H1 (cell line): ENCODE measurements at regions not wholly inside any gene's neighbourhood (a gene's known extent, or its start where the extent isn't known, plus 50 kb on each side); places are given as distances from the start of the nearest gene placed in this dataset.

Source experiments
- CTCF ChIA-PET: fragments of 300-600 bp; sonication (Branson Sonifier 250); formaldehyde crosslinking; loops from one replicate; lab custom pipeline; 2021; ENCODE audit not compliant: partially characterized antibody; lab: Charles Lee
- POLR2A ChIA-PET: fragments of 300-600 bp; sonication (Branson Sonifier 250); formaldehyde crosslinking; loops from one replicate; lab custom pipeline; 2021; ENCODE audit warnings: inconsistent platforms; ENCODE audit not compliant: partially characterized antibody; lab: Charles Lee
- DNase-seq, 2 experiments: peaks; one replicate each; pipeline versions ENCODE4 v3.0.0 to v3.0.0-alpha.2; 2010 to 2022; ENCODE audit warnings: low spot score in 2 of 2, low read depth in 1 of 2, mixed read lengths in 1 of 2
- FAIRE-seq: peaks from 2 replicates; lab custom pipeline; 2011; peaks lifted over from hg19 to GRCh38; lab: Jason Lieb, UNC
- H2AFZ ChIP-seq: 2 replicates; pipeline ENCODE4 v1.8.1; 2012; ENCODE audit warnings: low read length, inconsistent platforms
- H2AK5ac ChIP-seq: 2 replicates; pipeline ENCODE4 v1.6.1; 2013; ENCODE audit warnings: low read depth, low read length
- H2BK120ac ChIP-seq: replicated peaks from 2 replicates; pipeline ENCODE3; 2013; ENCODE audit warnings: low read depth, low read length, inconsistent platforms
- H2BK12ac ChIP-seq: 2 replicates; pipeline ENCODE4 v1.6.1; 2013; ENCODE audit warnings: low read depth, low read length
- H2BK15ac ChIP-seq: 2 replicates; pipeline ENCODE4 v1.6.1; 2013; ENCODE audit warnings: low read length
- H2BK20ac ChIP-seq: 2 replicates; pipeline ENCODE4 v1.6.1; 2013; ENCODE audit warnings: low read length
- H2BK5ac ChIP-seq: 2 replicates; pipeline ENCODE4 v1.6.1; 2013; ENCODE audit warnings: low read depth, low read length
- H3K14ac ChIP-seq: 2 replicates; pipeline ENCODE4 v1.6.1; 2013; ENCODE audit warnings: inconsistent platforms; ENCODE audit not compliant: insufficient read length
- H3K18ac ChIP-seq: 2 replicates; pipeline ENCODE4 v1.6.1; 2013; ENCODE audit warnings: low read length; ENCODE audit errors: extremely low read depth
- H3K23ac ChIP-seq: 2 replicates; pipeline ENCODE4 v1.6.1; 2013; ENCODE audit warnings: inconsistent platforms; ENCODE audit not compliant: insufficient read length
- H3K23me2 ChIP-seq: 2 replicates; pipeline ENCODE4 v1.6.1; 2013; ENCODE audit warnings: low read depth, low read length
- H3K27ac ChIP-seq: 2 replicates; pipeline ENCODE4 v1.6.1; 2011; ENCODE audit warnings: low read depth, low read length, inconsistent platforms
- H3K27me3 ChIP-seq, 4 experiments: replicated peaks in 1 of 4; 1 replicate in 1 of 4; 2 replicates in 3 of 4; pipeline versions ENCODE4 v1.6.1 to v1.8.1; 2011 to 2013; ENCODE audit warnings: low read length in 3 of 4, mild to moderate bottlenecking in 3 of 4, inconsistent platforms in 2 of 4, mixed read lengths in 2 of 4, moderate library complexity in 1 of 4; ENCODE audit not compliant: control insufficient read depth in 3 of 4, insufficient read depth in 3 of 4; ENCODE audit errors: extremely low read depth in 1 of 4
- H3K36me3 ChIP-seq, 4 experiments: 2 replicates each; pipeline versions ENCODE4 v1.6.1 to v1.8.1; 2011 to 2013; ENCODE audit warnings: mild to moderate bottlenecking in 4 of 4, low read length in 3 of 4, moderate library complexity in 2 of 4, control low read depth in 1 of 4, inconsistent platforms in 1 of 4; ENCODE audit not compliant: insufficient read depth in 4 of 4, control insufficient read depth in 2 of 4
- H3K4ac ChIP-seq: replicated peaks from 2 replicates; pipeline ENCODE3; 2013; ENCODE audit warnings: low read length, low read depth, mixed read lengths, inconsistent platforms; ENCODE audit not compliant: insufficient read length
- H3K4me1 ChIP-seq, 4 experiments: replicated peaks in 1 of 4; 1 replicate in 1 of 4; 2 replicates in 3 of 4; pipeline versions ENCODE4 v1.6.1 to v1.8.1; 2011 to 2013; ENCODE audit warnings: low read length in 3 of 4, inconsistent platforms in 2 of 4, mixed read lengths in 1 of 4; ENCODE audit not compliant: insufficient read depth in 4 of 4, control insufficient read depth in 3 of 4
- H3K4me2 ChIP-seq, 2 experiments: 2 replicates each; pipeline versions ENCODE4 v1.6.1 to v1.8.1; 2011 to 2013; ENCODE audit warnings: low read depth in 2 of 2, low read length in 2 of 2, control low read depth in 1 of 2, inconsistent platforms in 1 of 2, mild to moderate bottlenecking in 1 of 2; ENCODE audit not compliant: insufficient read depth in 1 of 2
- H3K4me3 ChIP-seq, 4 experiments: fragments of 200-600, 300-600 bp in 1 of 4; sonication (generic), shearing (Covaris generic), sonication (Bioruptor Twin) in 1 of 4; 2 replicates each; pipeline versions ENCODE4 v1.5.1 to v1.8.1; 2011 to 2016; ENCODE audit warnings: low read length in 4 of 4, low read depth in 3 of 4, control low read depth in 2 of 4, inconsistent platforms in 2 of 4, mild to moderate bottlenecking in 2 of 4, mixed read lengths in 1 of 4, moderate library complexity in 1 of 4; ENCODE audit not compliant: insufficient read depth in 2 of 4; ENCODE audit errors: extremely low read depth in 1 of 4
- H3K56ac ChIP-seq: replicated peaks from 2 replicates; pipeline ENCODE3; 2013; ENCODE audit warnings: low read depth, mild to moderate bottlenecking, mixed read lengths, low read length, inconsistent platforms; ENCODE audit not compliant: insufficient read length
- H3K79me1 ChIP-seq: 2 replicates; pipeline ENCODE4 v1.6.1; 2013; ENCODE audit warnings: low read depth, low read length, control low read depth
- H3K79me2 ChIP-seq, 2 experiments: 2 replicates each; pipeline versions ENCODE4 v1.6.1 to v1.8.1; 2012 to 2013; ENCODE audit warnings: low read length in 2 of 2, mild to moderate bottlenecking in 2 of 2, inconsistent platforms in 1 of 2; ENCODE audit not compliant: insufficient read depth in 2 of 2, control insufficient read depth in 1 of 2
- H3K9ac ChIP-seq, 4 experiments: replicated peaks in 1 of 4; 1 replicate in 1 of 4; 2 replicates in 3 of 4; pipeline versions ENCODE4 v1.6.1 to v1.8.1; 2011 to 2013; ENCODE audit warnings: low read depth in 3 of 4, low read length in 3 of 4, control low read depth in 2 of 4, mild to moderate bottlenecking in 2 of 4, moderate library complexity in 2 of 4, inconsistent platforms in 1 of 4; ENCODE audit errors: extremely low read depth in 1 of 4
- H3K9me3 ChIP-seq, 2 experiments: 2 replicates each; pipeline versions ENCODE4 v1.6.1 to v1.8.1; 2012 to 2013; ENCODE audit warnings: mild to moderate bottlenecking in 2 of 2, moderate library complexity in 2 of 2, control low read depth in 1 of 2, inconsistent platforms in 1 of 2, low read depth in 1 of 2, low read length in 1 of 2, mixed read lengths in 1 of 2; ENCODE audit not compliant: insufficient read depth in 2 of 2
- H4K20me1 ChIP-seq, 2 experiments: replicated peaks in 1 of 2; 2 replicates each; pipeline versions ENCODE3 to v1.8.1; 2011 to 2013; ENCODE audit warnings: inconsistent platforms in 2 of 2, low read length in 2 of 2, mild to moderate bottlenecking in 1 of 2; ENCODE audit not compliant: insufficient read depth in 2 of 2, control insufficient read depth in 1 of 2
- H4K5ac ChIP-seq: 2 replicates; pipeline ENCODE4 v1.6.1; 2013; ENCODE audit warnings: low read length, low read depth, mixed read lengths, inconsistent platforms; ENCODE audit not compliant: insufficient read length
- H4K8ac ChIP-seq: 2 replicates; pipeline ENCODE4 v1.8.0; 2013; ENCODE audit warnings: mild to moderate bottlenecking, moderate library complexity, low read length, inconsistent platforms; ENCODE audit not compliant: insufficient read depth; ENCODE audit errors: extremely low read depth
- H4K91ac ChIP-seq: replicated peaks from 2 replicates; pipeline ENCODE3; 2013; ENCODE audit warnings: low read length, mixed read lengths, inconsistent platforms; ENCODE audit not compliant: insufficient read length
- FOSL1 ChIP-seq: IDR thresholded peaks from 2 replicates; pipeline ENCODE4 v1.6.1; 2011; ENCODE audit warnings: mild to moderate bottlenecking, low read depth, low read length, moderate library complexity; ENCODE audit not compliant: insufficient read depth
- YY1 ChIP-seq: IDR thresholded peaks from 2 replicates; pipeline ENCODE4 v1.6.1; 2011; ENCODE audit warnings: low read depth, mild to moderate bottlenecking, low read length
- WGBS, 2 experiments: shearing (Covaris generic) in 1 of 2; methylation state at CpG; one replicate each; pipeline versions ENCODE4 v1.1.6 to v1.1.7; 2013 to 2015; ENCODE audit warnings: low lambda C conversion rate in 2 of 2, mixed read lengths in 2 of 2, inconsistent platforms in 1 of 2, low coverage in 1 of 2, missing lambda C conversion rate in 1 of 2; ENCODE audit not compliant: insufficient replicate concordance in 2 of 2, insufficient coverage in 1 of 2, insufficient read length in 1 of 2; ENCODE audit errors: extremely low coverage in 1 of 2, missing lambda C conversion rate in 1 of 2; 5-methylcytosine and 5-hydroxymethylcytosine counted together

DNA sequence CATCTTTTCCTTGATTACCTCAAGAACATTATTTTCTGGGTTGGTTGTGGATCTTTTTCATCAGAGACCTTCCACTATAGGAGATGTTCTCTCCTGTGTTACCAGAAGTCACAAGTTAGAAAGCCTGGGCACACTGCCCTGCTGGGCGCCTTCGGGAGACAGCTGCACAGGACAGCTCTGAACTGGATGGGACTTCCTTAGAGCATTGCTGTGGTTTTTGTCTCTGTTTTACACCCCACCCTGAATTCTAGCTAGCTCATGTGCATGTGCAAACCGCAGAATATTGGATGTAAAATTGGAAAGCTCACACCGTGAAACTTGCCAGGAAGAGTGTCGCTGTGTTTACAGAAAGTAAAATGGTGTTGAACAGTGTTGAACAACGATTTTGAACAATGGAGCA, 54.4 kb upstream of the SEC61G start:
- Histone ChIP-seq H3K27ac (no peak overlapping the region), H2AFZ (peak overlapping the region; percentile 62; the same call in 1 of the 2 replicates), H2BK5ac (no peak overlapping the region), H3K79me1 (no peaks in the 10 kb centered on the region), H3K4ac (no peak overlapping the region), H3K56ac (no peak overlapping the region), H2BK15ac (no peak overlapping the region), H4K20me1 (no peaks in the 10 kb centered on the region), H3K4me2 (no peak overlapping the region), H4K5ac (no peak overlapping the region), H2BK20ac (no peak overlapping the region), H3K4me1 (no peaks in the 10 kb centered on the region; a peak in 1 of 7 replicates), H3K23ac (no peak overlapping the region), H3K36me3 (no peaks in the 10 kb centered on the region), H3K4me3 (no peak overlapping the region), H3K9me3 (no peaks in the 10 kb centered on the region), H3K27me3 (no peaks in the 10 kb centered on the region), H3K18ac (no peak overlapping the region; the same call in 1 of the 2 replicates), H3K14ac (no peak overlapping the region), H3K9ac (no peak overlapping the region), H2AK5ac (no peak overlapping the region), H3K79me2 (no peaks in the 10 kb centered on the region), H2BK120ac (no peak overlapping the region), H2BK12ac (no peak overlapping the region), H3K23me2 (no peaks in the 10 kb centered on the region), H4K8ac (no peak overlapping the region), H4K91ac (no peak overlapping the region)
- DNase-seq (no peak), FAIRE-seq (no peak)
- ChIA-PET CTCF (interaction anchor here (0.8 to 2.1 kb wide), 8 partner anchors 10 to 42 kb away, joined by 3 to 9 read pairs (median 3); no protein-coding TSS in a partner anchor), POLR2A (no interaction called here)
- WGBS, 2 experiments: 92% methylated on average over 6 of the region's 6 CpGs; no CpG with 5 or more reads in 1 of the 2 experiments
- no peak for TF ChIP-seq YY1
- TF ChIP-seq FOSL1: no peak
